ENCODE measurements at regions not wholly inside any gene's neighbourhood (a gene's known extent, or its start where the extent isn't known, plus 50 kb on each side); places are given as distances from the start of the nearest gene placed in this dataset.

DNA sequence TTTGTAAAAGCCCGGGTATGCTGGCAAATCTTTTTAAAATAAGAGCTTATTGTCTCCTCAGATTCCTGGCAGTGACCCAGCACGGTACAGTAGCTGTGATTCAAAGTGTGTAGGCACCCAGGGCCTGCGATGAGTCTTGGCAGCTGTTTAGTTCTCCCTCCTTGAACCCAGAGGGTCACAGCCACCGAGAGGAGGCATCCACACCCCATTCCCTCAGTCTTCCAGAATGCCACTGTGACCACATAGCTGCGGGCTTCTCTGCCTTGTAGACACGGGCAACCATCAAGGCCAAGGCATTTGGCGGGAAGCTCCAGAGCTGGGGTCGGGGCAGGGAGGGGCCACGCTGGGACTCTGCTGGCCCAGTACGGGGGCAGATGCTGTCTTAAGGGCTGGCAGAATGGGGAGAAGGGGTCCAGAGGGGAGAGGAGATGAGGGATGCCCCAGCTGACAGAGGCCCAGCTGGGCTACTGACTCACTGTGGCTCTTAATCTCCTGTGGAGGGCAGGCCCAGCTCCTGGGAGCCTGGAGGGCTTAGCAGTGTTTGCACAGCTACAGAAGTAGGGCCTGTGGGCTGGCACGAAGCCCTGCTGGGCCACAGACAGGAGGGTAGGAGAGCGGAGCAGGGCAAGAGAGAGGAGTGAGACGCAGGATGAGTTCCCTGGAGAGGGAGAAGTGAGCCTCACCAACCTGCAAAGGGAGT, 68.8 kb upstream of the DLG1 start:
- ATAC-seq (ENCODE audit: insufficient read depth, low read depth) (no peak; the same call in 2 of the 3 replicates), DNase-seq (no peak)
- Histone ChIP-seq H3K4me3 (ENCODE audit: low read depth in 1 of 2, low read length in 2 of 2) (no peak overlapping the region), H3K9me3 (ENCODE audit: insufficient read depth, low read length, severe bottlenecking) (no peaks in the 10 kb centered on the region), H3K27me3 (ENCODE audit: insufficient read depth, low read length, poor library complexity) (peaks cover 11% of the 10 kb centered on the region), H3K36me3 (ENCODE audit: insufficient read depth, low read length) (no peaks in the 10 kb centered on the region), H3K79me2 (ENCODE audit: insufficient read depth, low read length) (no peaks in the 10 kb centered on the region), H3K9ac (ENCODE audit: low read depth, low read length) (no peak overlapping the region), H3K4me2 (ENCODE audit: insufficient read depth, low read length) (no peak overlapping the region), H3K4me1 (ENCODE audit: insufficient read depth, low read length) (no peaks in the 10 kb centered on the region), H4K20me1 (ENCODE audit: insufficient read depth, low read length) (no peaks in the 10 kb centered on the region), H3K27ac (ENCODE audit: low read length) (no peak overlapping the region), H2AFZ (ENCODE audit: low read depth, low read length) (no peak overlapping the region)
- TF ChIP-seq EZH2 (IDR thresholded peaks at IDR 0.05; ENCODE audit: borderline replicate concordance, low read depth, low read length, severe bottlenecking), result no peak
- TF ChIP-seq, protein P1, sequence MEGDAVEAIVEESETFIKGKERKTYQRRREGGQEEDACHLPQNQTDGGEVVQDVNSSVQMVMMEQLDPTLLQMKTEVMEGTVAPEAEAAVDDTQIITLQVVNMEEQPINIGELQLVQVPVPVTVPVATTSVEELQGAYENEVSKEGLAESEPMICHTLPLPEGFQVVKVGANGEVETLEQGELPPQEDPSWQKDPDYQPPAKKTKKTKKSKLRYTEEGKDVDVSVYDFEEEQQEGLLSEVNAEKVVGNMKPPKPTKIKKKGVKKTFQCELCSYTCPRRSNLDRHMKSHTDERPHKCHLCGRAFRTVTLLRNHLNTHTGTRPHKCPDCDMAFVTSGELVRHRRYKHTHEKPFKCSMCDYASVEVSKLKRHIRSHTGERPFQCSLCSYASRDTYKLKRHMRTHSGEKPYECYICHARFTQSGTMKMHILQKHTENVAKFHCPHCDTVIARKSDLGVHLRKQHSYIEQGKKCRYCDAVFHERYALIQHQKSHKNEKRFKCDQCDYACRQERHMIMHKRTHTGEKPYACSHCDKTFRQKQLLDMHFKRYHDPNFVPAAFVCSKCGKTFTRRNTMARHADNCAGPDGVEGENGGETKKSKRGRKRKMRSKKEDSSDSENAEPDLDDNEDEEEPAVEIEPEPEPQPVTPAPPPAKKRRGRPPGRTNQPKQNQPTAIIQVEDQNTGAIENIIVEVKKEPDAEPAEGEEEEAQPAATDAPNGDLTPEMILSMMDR (IDR thresholded peaks at IDR 0.05; ENCODE audit: borderline replicate concordance, extremely low read depth, low read length, poor library complexity, severe bottlenecking), result no peak

DNA sequence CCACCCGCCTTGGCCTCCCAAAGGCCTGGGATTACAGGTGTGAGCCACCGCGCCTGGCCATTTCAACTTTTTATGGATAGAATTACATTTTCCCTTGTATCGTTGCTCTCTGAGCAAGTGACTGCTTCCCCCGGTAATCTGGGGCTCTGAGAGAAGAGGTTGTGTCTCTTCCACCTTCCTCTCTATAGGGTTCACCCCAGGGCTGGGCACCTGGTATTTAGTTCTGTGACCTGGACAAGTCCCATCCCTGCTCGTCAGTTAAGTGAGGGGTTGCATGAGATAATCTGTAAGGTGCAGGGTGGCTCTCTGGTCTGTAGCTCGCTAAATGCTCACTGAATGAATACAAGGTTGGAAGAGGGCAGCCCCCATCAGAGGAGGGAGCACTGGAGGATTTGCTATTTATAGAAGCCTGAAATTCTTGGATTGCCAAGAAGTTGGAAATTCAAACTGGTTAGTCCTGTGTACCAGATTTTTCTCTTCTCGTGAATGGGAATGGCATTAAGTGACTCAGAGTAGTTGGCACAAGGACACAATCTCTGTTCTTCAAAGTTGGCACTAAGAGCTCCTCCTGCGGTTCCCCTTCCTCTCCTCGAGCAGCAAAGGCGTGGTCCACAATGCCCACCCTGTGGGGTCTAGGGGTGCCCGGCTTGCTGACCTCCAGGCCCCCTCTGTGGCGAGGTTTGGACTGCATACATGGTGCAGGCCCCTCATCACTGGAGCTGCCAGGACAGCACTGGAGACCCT, 68.1 kb upstream of the DLG1 start:
- TF ChIP-seq EZH2 (IDR thresholded peaks at IDR 0.05; ENCODE audit: borderline replicate concordance, low read depth, low read length, severe bottlenecking), result no peak
- TF ChIP-seq, protein P1 (IDR thresholded peaks at IDR 0.05; ENCODE audit: borderline replicate concordance, extremely low read depth, low read length, poor library complexity, severe bottlenecking), result no peak
- Histone ChIP-seq H3K9me3 (ENCODE audit: insufficient read depth, low read length, severe bottlenecking) (no peaks in the 10 kb centered on the region), H3K4me1 (ENCODE audit: insufficient read depth, low read length) (no peaks in the 10 kb centered on the region), H3K36me3 (ENCODE audit: insufficient read depth, low read length) (no peaks in the 10 kb centered on the region), H3K4me3 (ENCODE audit: low read depth in 1 of 2, low read length in 2 of 2) (no peak overlapping the region), H3K9ac (ENCODE audit: low read depth, low read length) (no peak overlapping the region), H4K20me1 (ENCODE audit: insufficient read depth, low read length) (no peaks in the 10 kb centered on the region), H3K4me2 (ENCODE audit: insufficient read depth, low read length) (no peak overlapping the region), H3K27me3 (ENCODE audit: insufficient read depth, low read length, poor library complexity) (peaks cover 6% of the 10 kb centered on the region), H2AFZ (ENCODE audit: low read depth, low read length) (no peak overlapping the region), H3K79me2 (ENCODE audit: insufficient read depth, low read length) (no peaks in the 10 kb centered on the region), H3K27ac (ENCODE audit: low read length) (no peak overlapping the region)
- ATAC-seq (ENCODE audit: insufficient read depth, low read depth) (no peak), DNase-seq (no peak)

- Histone ChIP-seq H3K36me3 (ENCODE audit: insufficient read depth, low read length) (no peaks in the 10 kb centered on the region), H3K9me3 (ENCODE audit: insufficient read depth, low read length, severe bottlenecking) (peaks cover under 1% of the 10 kb centered on the region), H2AFZ (ENCODE audit: low read depth, low read length) (no peak overlapping the region), H3K4me2 (ENCODE audit: insufficient read depth, low read length) (no peak overlapping the region), H3K27me3 (ENCODE audit: insufficient read depth, low read length, poor library complexity) (peaks cover 6% of the 10 kb centered on the region), H3K9ac (ENCODE audit: low read depth, low read length) (no peak overlapping the region), H3K79me2 (ENCODE audit: insufficient read depth, low read length) (no peaks in the 10 kb centered on the region), H4K20me1 (ENCODE audit: insufficient read depth, low read length) (no peaks in the 10 kb centered on the region), H3K4me1 (ENCODE audit: insufficient read depth, low read length) (no peaks in the 10 kb centered on the region), H3K27ac (ENCODE audit: low read length) (no peak overlapping the region), H3K4me3 (ENCODE audit: low read depth in 1 of 2, low read length in 2 of 2) (no peak overlapping the region)
- DNase-seq (no peak), ATAC-seq (ENCODE audit: insufficient read depth, low read depth) (no peak)
- TF ChIP-seq EZH2 (IDR thresholded peaks at IDR 0.05; ENCODE audit: borderline replicate concordance, low read depth, low read length, severe bottlenecking), result no peak
- TF ChIP-seq, protein P1 (IDR thresholded peaks at IDR 0.05; ENCODE audit: borderline replicate concordance, extremely low read depth, low read length, poor library complexity, severe bottlenecking), result no peak
Measured at GRCh38 chr3:197365586-197365985, 67.2 kb upstream of the DLG1 start.

All from DND-41 (cell line).